Fibroblast of pulmonary artery (primary cell): ENCODE measurements at regions not wholly inside any gene's neighbourhood (a gene's known extent, or its start where the extent isn't known, plus 50 kb on each side); places are given as distances from the start of the nearest gene placed in this dataset.

ENCODE experiments used
- DNase-seq: peaks from one replicate; pipeline ENCODE4 v3.0.0-alpha.2; 2010; ENCODE audit warnings: low read depth
- H3K4me3 ChIP-seq: replicated peaks from 2 replicates; pipeline ENCODE4 v1.5.1; 2011; ENCODE audit warnings: low read depth, mild to moderate bottlenecking, control low read depth, low read length, moderate library complexity
- TF ChIP-seq, protein P1 (sequence below): IDR thresholded peaks from 2 replicates; pipeline ENCODE4 v1.5.1; 2011; ENCODE audit warnings: mild to moderate bottlenecking, control low read depth, low read length, inconsistent platforms; ENCODE audit errors: missing control alignments

DNA sequence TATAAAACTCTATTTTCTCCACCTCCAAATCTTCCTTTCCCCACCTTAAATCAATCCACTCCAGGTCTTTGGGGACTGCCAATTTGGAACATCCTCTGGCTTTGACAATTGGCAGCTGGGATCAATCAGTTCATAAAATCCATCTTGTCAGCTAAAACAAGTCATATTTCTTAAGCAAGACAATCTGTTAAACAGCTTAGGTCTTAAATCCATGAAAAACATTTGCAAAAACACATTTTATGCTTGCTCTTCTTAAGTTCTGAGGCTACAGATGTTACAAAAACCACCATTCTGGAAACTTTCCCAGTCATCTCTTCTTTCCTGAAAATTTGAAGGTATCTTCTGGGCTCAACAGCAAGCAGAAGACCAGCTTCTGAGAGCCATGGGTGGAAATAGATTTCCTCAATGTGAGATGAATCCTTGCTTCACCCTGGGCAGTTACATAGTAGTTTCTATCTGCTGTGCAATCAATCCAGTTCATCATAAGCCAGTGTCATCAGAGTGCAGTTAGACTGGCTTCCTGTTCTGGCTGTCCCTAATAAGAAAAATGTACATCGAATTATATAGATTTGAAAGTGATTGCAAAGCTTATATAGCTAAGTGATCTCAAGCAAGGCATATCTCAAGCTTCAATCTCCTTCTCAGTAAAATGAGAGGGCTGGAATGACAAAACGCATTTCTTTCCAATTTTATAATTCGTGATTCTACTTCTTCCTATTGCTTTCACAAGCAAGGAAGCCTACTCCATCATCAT, 402.7 kb upstream of the INTU start:
- no peak overlapping the region for H3K4me3 ChIP-seq
- DNase-seq: no peak
- TF ChIP-seq, protein P1, sequence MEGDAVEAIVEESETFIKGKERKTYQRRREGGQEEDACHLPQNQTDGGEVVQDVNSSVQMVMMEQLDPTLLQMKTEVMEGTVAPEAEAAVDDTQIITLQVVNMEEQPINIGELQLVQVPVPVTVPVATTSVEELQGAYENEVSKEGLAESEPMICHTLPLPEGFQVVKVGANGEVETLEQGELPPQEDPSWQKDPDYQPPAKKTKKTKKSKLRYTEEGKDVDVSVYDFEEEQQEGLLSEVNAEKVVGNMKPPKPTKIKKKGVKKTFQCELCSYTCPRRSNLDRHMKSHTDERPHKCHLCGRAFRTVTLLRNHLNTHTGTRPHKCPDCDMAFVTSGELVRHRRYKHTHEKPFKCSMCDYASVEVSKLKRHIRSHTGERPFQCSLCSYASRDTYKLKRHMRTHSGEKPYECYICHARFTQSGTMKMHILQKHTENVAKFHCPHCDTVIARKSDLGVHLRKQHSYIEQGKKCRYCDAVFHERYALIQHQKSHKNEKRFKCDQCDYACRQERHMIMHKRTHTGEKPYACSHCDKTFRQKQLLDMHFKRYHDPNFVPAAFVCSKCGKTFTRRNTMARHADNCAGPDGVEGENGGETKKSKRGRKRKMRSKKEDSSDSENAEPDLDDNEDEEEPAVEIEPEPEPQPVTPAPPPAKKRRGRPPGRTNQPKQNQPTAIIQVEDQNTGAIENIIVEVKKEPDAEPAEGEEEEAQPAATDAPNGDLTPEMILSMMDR: no peak

DNA sequence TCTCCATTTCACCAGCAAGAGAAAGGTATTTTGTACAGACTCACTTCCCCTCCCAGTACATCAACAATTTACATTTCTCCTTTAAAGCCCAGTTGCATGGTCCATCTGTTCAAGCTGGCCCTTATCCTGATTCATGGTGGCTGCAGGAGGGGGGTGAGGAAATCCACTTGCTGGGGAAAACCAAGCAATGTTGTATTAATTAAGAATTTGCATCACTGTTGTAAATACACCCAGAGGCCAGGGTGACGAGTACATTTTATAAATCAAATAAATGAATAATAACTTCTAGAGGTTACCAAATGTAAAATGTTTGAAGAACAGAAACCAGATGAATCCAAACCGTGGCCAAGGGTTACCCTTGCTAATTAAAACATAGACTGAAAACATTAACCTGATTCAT, 395.9 kb upstream of the INTU start:
- TF ChIP-seq, protein P1: no peak
- H3K4me3 ChIP-seq: no peak overlapping the region
- no peak for DNase-seq

DNA sequence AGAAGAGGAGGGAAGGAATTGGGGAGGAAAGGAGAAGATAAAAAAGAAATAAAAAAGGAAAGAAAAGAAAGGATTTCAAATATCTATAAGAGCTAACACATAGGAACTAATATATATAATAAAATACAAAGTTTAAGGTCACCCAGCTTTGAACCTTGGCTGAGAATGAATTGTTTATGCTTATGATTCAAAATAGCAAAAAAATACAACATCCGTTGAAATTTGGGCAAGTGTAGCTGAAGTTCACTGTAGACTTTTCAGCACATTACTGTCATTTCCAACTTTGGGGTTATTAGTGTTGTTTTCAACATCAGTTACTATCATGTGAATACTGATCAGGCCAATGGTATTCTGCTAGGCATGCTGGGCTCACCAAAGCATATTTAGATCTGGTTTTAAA, 395.2 kb upstream of the INTU start:
- DNase-seq: no peak
- no peak overlapping the region for H3K4me3 ChIP-seq
- TF ChIP-seq, protein P1: no peak

DNA sequence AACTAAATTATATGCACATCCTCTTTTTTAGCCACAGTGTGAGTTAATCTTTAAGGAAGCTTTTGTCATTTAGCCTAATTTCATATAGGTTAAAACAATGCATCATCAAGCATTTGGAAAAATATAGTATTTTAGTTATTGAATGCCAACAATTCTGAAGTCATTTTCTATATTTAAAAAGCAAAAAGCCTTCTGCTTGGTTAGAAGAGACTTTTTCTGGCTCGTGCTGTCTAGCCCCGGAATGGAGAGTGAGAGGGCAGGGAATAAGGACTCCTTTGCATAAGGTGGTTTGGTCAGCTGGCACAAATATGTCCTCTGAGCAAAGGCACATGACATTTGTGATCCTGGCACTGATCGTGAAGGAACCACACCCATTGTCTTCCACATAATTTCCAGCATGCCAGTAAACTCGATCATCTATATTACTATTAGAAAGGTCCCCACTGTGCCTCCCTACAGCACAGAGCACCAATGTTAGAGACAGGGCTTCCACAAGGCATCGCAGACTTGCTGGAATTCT, 393.7 kb upstream of the INTU start:
- TF ChIP-seq, protein P1: no peak
- DNase-seq: no peak
- H3K4me3 ChIP-seq: no peak overlapping the region

DNA sequence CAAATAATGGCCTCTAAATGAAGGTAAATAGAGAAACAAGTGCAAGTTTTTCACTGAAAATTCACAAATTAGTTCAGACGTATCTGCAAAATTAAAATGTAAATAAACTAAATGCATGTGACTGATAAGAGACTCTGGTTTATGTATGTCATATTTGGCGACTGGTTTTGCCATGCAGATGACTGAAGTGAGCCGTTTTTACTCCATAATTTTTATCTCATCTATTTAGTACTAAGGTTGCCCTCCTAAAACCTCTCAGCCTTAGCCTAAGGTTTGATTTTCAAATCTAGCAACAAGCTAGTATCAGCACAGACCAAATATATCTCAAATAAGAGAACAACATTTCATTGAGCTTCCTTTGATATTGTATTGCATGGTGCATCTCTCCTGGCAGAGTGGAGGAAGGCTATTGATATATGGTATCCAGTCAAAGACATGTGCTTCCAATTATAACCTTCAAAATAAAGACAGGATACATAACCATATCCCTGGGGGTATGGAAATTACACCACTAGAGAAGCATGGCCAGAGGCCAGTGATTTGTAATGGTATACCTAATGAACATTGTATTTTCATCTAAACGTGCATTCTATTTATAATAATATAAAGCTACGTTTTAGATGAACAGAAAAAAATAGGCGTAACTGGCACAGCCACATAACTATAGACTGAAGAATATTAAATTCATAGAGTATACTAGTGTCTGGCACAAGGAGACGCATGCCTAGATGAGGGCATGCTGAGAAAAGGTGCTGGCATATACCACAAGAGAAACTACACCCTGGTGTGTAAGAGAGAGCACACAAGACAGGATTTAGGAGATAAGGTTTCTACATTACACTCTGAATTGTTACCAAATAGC, 392.6 kb upstream of the INTU start:
- no peak for DNase-seq
- TF ChIP-seq, protein P1: no peak
- H3K4me3 ChIP-seq: no peak overlapping the region

DNA sequence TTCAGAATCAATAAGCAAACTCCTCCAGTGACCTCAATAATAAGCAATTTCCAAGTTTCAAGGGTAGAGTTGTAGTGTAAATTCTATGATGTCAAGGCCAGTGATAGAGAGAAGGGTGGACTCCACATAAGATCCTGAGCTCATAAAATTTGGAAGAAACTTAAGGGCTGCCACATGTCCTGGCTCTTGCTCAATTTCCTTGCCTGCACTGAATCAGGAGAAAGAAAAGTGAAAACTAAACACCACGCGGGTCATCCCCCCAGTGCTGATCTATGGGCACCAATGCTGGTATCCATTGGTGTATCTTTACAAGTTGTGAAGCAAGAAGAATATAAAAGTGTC, 392.0 kb upstream of the INTU start:
- no peak for DNase-seq
- H3K4me3 ChIP-seq: no peak overlapping the region
- TF ChIP-seq, protein P1: no peak

DNA sequence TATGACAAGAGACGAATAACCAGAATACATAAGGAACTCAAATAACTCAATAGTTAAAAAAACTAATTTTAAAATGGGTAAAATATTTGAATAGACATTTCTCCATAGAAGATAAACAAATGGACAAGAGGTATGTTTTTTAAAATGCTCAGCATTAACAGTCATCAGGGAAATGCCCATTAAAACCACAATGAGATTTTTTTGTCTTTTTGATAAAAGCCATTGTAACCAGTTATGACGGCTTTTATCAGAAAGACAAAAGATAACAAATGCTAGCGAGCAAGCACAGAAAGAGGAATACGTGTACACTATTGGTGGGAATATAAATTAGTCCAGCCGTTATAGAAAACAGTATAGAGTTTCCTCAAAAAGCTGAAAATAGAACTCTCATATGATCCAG, 388.2 kb upstream of the INTU start:
- TF ChIP-seq, protein P1: no peak
- peak; percentile 3 for DNase-seq
- no peak overlapping the region for H3K4me3 ChIP-seq
